ENCODE measurements at regions not wholly inside any gene's neighbourhood (a gene's known extent, or its start where the extent isn't known, plus 50 kb on each side); places are given as distances from the start of the nearest gene placed in this dataset.

- TF ChIP-seq TAF1 (IDR thresholded peaks at IDR 0.05; ENCODE audit: low read depth, low read length): no peak
- no peak for TF ChIP-seq POLR2A (IDR thresholded peaks at IDR 0.05; ENCODE audit: low read depth, low read length)
- no peak for TF ChIP-seq SPI1 (IDR thresholded peaks at IDR 0.05; ENCODE audit: low read depth, low read length)
These were observed 187.5 kb upstream of the C21orf91 start for GRCh38 chr21:18006691-18007090.

Data from GM12891 (cell line).